ENCODE measurements at regions not wholly inside any gene's neighbourhood (a gene's known extent, or its start where the extent isn't known, plus 50 kb on each side); places are given as distances from the start of the nearest gene placed in this dataset.

- DNase-seq (ENCODE audit: low read depth) = peak; percentile 37
Measured at GRCh38 chrX:45771560-45772340, 571.1 kb upstream of the DIPK2B start.

DNA sequence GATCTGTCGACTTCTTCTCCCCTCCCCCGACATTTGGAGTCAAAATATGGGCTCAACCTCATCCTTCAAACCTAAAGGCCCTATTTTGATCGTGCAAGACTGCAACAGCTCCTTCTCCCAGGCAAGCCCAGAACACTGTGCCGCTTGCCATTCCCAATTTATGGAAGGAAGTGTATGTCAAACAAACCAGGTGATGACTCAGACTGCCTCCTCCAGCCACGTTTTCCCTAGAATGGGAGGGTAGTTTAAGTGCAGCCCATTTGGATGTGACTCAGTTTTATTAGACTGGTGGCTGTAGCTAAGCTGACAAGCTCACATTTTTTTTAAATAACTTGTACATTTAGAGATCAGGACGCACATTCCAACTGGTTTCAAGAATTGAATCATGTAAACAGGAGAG lies 570.4 kb upstream of the DIPK2B start:
- no peak for DNase-seq (ENCODE audit: low read depth)

GRCh38 chrX:45769761-45770582 lies 569.3 kb upstream of the DIPK2B start:
- no peak for DNase-seq (ENCODE audit: low read depth)

GRCh38 chrX:45768666-45769236 lies 568.1 kb upstream of the DIPK2B start:
- DNase-seq (ENCODE audit: low read depth) = no peak

DNA sequence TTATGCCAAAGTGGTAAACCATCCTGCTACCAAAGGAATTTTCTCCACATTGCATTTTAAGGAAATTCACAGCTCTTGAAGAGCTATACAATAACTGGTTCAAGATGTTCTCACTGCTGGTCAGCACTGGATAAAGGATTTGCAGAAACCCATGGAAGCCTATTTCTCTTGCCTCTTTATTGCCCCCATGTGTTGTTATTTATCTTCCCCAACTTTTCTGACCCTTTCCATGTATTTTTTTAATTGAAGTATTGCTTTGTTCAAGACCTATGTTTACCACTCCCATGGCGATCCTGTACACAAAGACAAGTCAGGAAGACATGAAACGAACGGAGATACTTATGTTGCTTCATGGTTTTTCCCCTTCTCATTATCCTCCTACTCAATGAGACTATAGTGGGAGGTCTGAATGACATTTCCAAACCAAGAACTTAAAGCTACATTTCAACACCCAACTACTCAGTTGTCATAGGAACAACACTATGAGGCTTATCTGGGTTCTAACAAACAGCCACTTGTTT lies 566.4 kb upstream of the DIPK2B start:
- no peak for DNase-seq (ENCODE audit: low read depth)

DNA sequence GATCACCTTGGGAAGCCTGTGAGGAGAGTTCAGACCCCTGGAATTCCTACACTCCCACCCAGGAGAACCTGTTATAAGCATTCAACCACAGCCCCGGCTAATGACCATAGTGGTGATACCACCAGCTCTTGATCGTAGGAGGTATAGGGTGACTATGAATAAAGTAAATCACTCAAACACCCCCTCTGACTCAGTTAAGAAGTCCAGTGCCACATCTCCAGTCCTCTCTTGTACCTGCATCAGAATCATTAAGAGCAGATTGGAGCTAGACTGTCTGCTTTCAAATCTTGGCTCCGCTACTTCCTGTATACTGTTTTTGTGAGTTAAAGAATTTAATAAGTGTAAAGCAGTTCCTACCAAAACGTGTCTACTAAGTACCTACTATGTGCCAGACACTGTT lies 565.1 kb upstream of the DIPK2B start:
- DNase-seq (ENCODE audit: low read depth) = no peak

DNA sequence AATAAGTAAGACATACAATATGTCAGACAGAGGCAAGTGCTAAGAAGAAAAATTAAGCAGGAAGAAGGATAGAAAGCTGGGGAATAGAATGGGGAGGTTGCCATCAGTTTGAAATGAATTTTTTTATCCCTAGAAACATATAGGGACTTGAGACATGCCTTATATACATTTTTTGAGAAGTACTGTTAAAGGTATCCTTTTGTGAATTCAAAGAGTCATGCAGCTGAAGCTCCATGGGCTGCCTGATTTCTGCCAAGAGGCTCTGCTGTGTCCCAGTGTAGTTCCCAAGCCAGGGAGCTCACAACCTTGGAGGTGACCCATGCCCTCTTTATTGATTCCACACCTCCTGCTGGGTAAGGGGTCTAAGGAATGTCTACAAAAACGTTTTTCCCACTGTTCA lies 564.6 kb upstream of the DIPK2B start:
- DNase-seq (ENCODE audit: low read depth) = no peak

DNA sequence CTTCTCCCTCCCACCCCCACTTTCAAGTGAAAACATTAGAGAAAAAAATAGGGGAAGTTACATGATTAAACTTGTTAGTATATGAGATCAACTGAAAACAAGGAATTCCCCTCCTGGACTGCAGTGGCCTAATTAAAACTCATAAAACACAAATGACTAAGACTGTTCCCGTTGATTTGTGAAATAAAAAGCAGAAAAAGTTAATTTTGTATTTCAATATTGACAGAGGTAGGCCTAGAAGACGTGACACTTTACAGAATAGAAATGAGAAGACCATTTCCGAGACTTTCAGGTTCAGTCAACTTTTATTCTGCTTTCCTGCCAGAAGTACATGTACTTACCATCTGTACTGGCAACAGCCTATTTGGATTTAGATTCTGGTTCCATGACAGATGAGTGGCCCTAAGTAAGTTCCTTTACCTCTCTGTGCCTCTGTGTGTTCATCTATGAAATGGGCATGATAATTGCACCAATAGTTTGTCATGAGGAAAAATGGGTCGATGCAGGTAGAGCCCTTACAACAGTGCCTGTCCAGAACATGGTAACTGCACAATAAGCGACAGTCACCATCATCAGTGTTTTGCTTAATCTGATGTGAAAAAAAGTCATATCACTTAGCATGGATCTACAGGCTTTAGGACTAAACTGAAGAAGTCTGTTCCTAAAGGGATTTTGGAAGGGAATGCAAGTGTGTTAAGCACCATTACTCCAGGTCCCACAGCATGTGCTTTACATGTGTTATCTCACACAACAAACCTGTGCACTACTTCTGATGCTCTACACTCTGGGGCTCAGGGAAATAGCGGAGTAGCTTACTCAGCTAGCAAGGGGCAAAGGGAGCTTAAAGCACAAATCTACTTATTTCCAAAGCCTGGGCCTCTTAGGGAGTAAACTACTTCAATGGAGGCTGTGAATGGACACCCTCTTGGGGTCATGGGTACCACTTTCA lies 562.3 kb upstream of the DIPK2B start:
- no peak for DNase-seq (ENCODE audit: low read depth)

GRCh38 chrX:45761920-45762319 lies 561.2 kb upstream of the DIPK2B start:
- DNase-seq (ENCODE audit: low read depth) = no peak

DNA sequence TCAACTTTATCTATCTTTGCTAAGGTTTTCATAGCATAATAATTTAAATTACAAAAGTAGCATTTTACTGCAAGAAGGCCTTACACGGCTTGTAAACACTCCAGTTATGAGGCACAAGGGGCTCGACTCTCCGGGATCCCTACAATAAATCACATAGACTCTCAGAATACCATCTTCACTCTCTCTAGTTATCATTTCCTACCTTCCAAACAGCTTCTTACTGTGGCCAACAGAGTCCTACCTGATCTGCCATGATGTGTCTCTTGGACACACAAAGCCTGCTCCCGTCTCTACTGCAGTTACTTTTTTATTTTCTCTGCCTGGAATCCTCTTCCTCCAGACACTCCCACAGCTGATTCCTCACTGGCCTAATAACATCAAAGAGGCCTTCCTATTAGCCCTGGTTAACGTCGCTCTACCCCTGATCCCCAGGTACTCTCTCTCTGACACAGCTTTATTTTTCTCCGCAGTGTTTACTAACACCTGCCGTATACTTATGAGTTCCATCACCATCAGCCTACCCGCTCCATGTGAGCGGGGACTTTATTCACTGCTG lies 559.6 kb upstream of the DIPK2B start:
- DNase-seq (ENCODE audit: low read depth) = no peak

- no peak for DNase-seq (ENCODE audit: low read depth)
Measured at GRCh38 chrX:45758738-45759397, 558.2 kb upstream of the DIPK2B start.

GRCh38 chrX:45758319-45758718 lies 557.6 kb upstream of the DIPK2B start:
- DNase-seq (ENCODE audit: low read depth) = no peak

GRCh38 chrX:45757272-45757671 lies 556.6 kb upstream of the DIPK2B start:
- DNase-seq (ENCODE audit: low read depth) = no peak

- DNase-seq (ENCODE audit: low read depth) = no peak
Measured at GRCh38 chrX:45756557-45756956, 555.9 kb upstream of the DIPK2B start.

DNA sequence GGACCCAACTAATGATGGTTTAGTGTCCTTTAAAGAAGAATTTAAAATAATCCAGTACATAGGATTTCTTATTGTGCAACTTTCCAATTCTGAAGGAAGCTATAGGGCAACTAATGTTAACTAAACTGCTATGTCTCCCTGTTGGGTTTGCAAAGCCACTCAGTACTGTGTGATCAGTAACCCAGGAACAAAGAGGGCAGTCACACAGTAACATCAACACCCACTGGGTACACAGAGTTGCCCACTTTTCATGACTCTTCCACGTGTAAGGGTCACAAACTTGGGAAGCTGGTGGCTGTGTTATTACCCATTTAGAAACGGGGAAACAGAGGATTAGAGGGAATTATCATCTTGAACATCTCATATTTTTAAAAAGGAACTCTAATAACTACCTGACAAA lies 555.0 kb upstream of the DIPK2B start:
- no peak for DNase-seq (ENCODE audit: low read depth)

DNA sequence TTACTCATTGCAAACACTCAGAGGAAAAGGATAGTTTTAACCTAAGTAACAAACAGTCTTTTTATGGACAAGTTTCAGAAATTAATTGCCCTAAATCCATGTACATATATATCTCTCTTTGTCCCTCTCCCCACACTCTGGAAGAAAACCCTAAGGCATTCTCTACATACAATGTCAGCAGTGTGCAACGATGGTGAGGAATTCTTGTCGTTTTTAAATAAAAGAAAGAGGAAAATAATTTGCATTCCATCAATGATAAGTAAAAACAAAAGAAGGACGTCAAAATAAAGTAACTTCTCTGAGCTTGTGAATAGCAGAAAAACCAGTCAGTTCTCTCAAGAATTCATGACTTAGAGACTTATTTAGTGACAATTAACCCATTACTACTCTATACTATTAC lies 550.5 kb upstream of the DIPK2B start:
- DNase-seq (ENCODE audit: low read depth) = no peak

DNA sequence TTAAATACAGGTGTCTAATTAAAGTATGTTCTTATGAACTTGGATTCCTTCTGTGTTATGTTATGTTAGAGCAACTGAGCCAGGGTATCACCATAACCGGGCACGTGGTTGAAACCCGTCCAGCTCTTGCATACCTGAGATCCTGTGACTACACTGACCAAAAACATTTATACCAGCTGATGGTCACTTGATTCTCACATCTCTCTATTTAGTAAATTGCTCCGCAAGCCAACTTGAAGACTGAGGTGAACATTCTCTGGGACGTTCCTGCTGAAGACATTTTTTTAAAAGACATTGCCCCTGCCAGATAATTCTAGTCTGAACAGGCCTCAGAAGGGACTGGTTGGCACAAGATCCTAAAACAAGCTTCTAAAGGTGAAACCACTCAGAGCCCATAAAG lies 550.0 kb upstream of the DIPK2B start:
- no peak for DNase-seq (ENCODE audit: low read depth)

GRCh38 chrX:45749375-45749774 lies 548.7 kb upstream of the DIPK2B start:
- no peak for DNase-seq (ENCODE audit: low read depth)

DNA sequence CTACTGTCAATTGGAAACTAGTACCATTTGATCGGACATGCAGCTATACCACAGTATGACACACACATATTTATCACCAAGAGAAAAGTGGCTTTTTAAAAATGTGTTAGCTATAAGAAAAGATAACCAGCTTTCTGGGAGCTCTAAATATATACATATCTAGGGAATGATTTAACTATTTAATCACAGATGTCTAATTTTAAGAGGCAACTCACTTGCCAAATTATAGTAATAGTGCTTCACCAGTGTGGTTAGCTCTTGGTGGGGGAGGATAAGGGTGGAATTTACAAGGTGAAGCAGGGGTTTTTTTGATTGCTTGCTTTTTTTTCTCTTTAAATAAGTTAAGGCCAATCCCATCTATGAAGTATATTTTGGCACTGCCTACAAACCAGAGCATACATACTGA lies 547.7 kb upstream of the DIPK2B start:
- no peak for DNase-seq (ENCODE audit: low read depth)

GRCh38 chrX:45747905-45748304 lies 547.2 kb upstream of the DIPK2B start:
- no peak for DNase-seq (ENCODE audit: low read depth)

DNA sequence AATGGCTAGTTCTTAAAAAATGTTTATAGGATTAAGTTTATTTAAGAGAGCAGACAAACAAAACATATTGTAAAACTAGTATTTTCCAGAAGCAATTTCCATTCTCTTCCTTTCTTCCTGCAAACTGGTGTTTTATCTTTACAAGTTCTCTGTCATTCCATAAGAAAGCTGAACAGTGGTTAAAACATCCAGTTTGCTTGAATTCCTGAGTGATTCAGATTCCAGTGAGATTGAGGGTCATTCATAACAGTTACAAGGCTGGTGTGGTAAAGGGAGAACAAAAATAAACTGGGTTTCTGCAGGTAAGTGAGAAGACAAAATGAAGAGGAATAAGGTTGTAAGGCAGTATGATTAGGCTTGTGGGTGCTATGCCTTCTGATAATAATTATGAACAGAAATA lies 544.8 kb upstream of the DIPK2B start:
- DNase-seq (ENCODE audit: low read depth) = no peak

Data from T follicular helper cell (primary cell).